H1 (cell line): ENCODE measurements at regions not wholly inside any gene's neighbourhood (a gene's known extent, or its start where the extent isn't known, plus 50 kb on each side); places are given as distances from the start of the nearest gene placed in this dataset.

ENCODE experiments used
- CTCF ChIA-PET: fragments of 300-600 bp; sonication (Branson Sonifier 250); formaldehyde crosslinking; loops from one replicate; lab custom pipeline; 2021; ENCODE audit not compliant: partially characterized antibody; lab: Charles Lee
- POLR2A ChIA-PET: fragments of 300-600 bp; sonication (Branson Sonifier 250); formaldehyde crosslinking; loops from one replicate; lab custom pipeline; 2021; ENCODE audit warnings: inconsistent platforms; ENCODE audit not compliant: partially characterized antibody; lab: Charles Lee
- DNase-seq, 2 experiments: peaks; one replicate each; pipeline versions ENCODE4 v3.0.0 to v3.0.0-alpha.2; 2010 to 2022; ENCODE audit warnings: low spot score in 2 of 2, low read depth in 1 of 2, mixed read lengths in 1 of 2
- FAIRE-seq: peaks from 2 replicates; lab custom pipeline; 2011; peaks lifted over from hg19 to GRCh38; lab: Jason Lieb, UNC
- H2AFZ ChIP-seq: 2 replicates; pipeline ENCODE4 v1.8.1; 2012; ENCODE audit warnings: low read length, inconsistent platforms
- H2AK5ac ChIP-seq: 2 replicates; pipeline ENCODE4 v1.6.1; 2013; ENCODE audit warnings: low read depth, low read length
- H2BK120ac ChIP-seq: replicated peaks from 2 replicates; pipeline ENCODE3; 2013; ENCODE audit warnings: low read depth, low read length, inconsistent platforms
- H2BK12ac ChIP-seq: 2 replicates; pipeline ENCODE4 v1.6.1; 2013; ENCODE audit warnings: low read depth, low read length
- H2BK15ac ChIP-seq: 2 replicates; pipeline ENCODE4 v1.6.1; 2013; ENCODE audit warnings: low read length
- H2BK20ac ChIP-seq: 2 replicates; pipeline ENCODE4 v1.6.1; 2013; ENCODE audit warnings: low read length
- H2BK5ac ChIP-seq: 2 replicates; pipeline ENCODE4 v1.6.1; 2013; ENCODE audit warnings: low read depth, low read length
- H3K14ac ChIP-seq: 2 replicates; pipeline ENCODE4 v1.6.1; 2013; ENCODE audit warnings: inconsistent platforms; ENCODE audit not compliant: insufficient read length
- H3K18ac ChIP-seq: 2 replicates; pipeline ENCODE4 v1.6.1; 2013; ENCODE audit warnings: low read length; ENCODE audit errors: extremely low read depth
- H3K23ac ChIP-seq: 2 replicates; pipeline ENCODE4 v1.6.1; 2013; ENCODE audit warnings: inconsistent platforms; ENCODE audit not compliant: insufficient read length
- H3K23me2 ChIP-seq: 2 replicates; pipeline ENCODE4 v1.6.1; 2013; ENCODE audit warnings: low read depth, low read length
- H3K27ac ChIP-seq: 2 replicates; pipeline ENCODE4 v1.6.1; 2011; ENCODE audit warnings: low read depth, low read length, inconsistent platforms
- H3K27me3 ChIP-seq, 4 experiments: replicated peaks in 1 of 4; 1 replicate in 1 of 4; 2 replicates in 3 of 4; pipeline versions ENCODE4 v1.6.1 to v1.8.1; 2011 to 2013; ENCODE audit warnings: low read length in 3 of 4, mild to moderate bottlenecking in 3 of 4, inconsistent platforms in 2 of 4, mixed read lengths in 2 of 4, moderate library complexity in 1 of 4; ENCODE audit not compliant: control insufficient read depth in 3 of 4, insufficient read depth in 3 of 4; ENCODE audit errors: extremely low read depth in 1 of 4
- H3K36me3 ChIP-seq, 4 experiments: 2 replicates each; pipeline versions ENCODE4 v1.6.1 to v1.8.1; 2011 to 2013; ENCODE audit warnings: mild to moderate bottlenecking in 4 of 4, low read length in 3 of 4, moderate library complexity in 2 of 4, control low read depth in 1 of 4, inconsistent platforms in 1 of 4; ENCODE audit not compliant: insufficient read depth in 4 of 4, control insufficient read depth in 2 of 4
- H3K4ac ChIP-seq: replicated peaks from 2 replicates; pipeline ENCODE3; 2013; ENCODE audit warnings: low read length, low read depth, mixed read lengths, inconsistent platforms; ENCODE audit not compliant: insufficient read length
- H3K4me1 ChIP-seq, 4 experiments: replicated peaks in 1 of 4; 1 replicate in 1 of 4; 2 replicates in 3 of 4; pipeline versions ENCODE4 v1.6.1 to v1.8.1; 2011 to 2013; ENCODE audit warnings: low read length in 3 of 4, inconsistent platforms in 2 of 4, mixed read lengths in 1 of 4; ENCODE audit not compliant: insufficient read depth in 4 of 4, control insufficient read depth in 3 of 4
- H3K4me2 ChIP-seq, 2 experiments: 2 replicates each; pipeline versions ENCODE4 v1.6.1 to v1.8.1; 2011 to 2013; ENCODE audit warnings: low read depth in 2 of 2, low read length in 2 of 2, control low read depth in 1 of 2, inconsistent platforms in 1 of 2, mild to moderate bottlenecking in 1 of 2; ENCODE audit not compliant: insufficient read depth in 1 of 2
- H3K4me3 ChIP-seq, 4 experiments: fragments of 200-600, 300-600 bp in 1 of 4; sonication (generic), shearing (Covaris generic), sonication (Bioruptor Twin) in 1 of 4; 2 replicates each; pipeline versions ENCODE4 v1.5.1 to v1.8.1; 2011 to 2016; ENCODE audit warnings: low read length in 4 of 4, low read depth in 3 of 4, control low read depth in 2 of 4, inconsistent platforms in 2 of 4, mild to moderate bottlenecking in 2 of 4, mixed read lengths in 1 of 4, moderate library complexity in 1 of 4; ENCODE audit not compliant: insufficient read depth in 2 of 4; ENCODE audit errors: extremely low read depth in 1 of 4
- H3K56ac ChIP-seq: replicated peaks from 2 replicates; pipeline ENCODE3; 2013; ENCODE audit warnings: low read depth, mild to moderate bottlenecking, mixed read lengths, low read length, inconsistent platforms; ENCODE audit not compliant: insufficient read length
- H3K79me1 ChIP-seq: 2 replicates; pipeline ENCODE4 v1.6.1; 2013; ENCODE audit warnings: low read depth, low read length, control low read depth
- H3K79me2 ChIP-seq, 2 experiments: 2 replicates each; pipeline versions ENCODE4 v1.6.1 to v1.8.1; 2012 to 2013; ENCODE audit warnings: low read length in 2 of 2, mild to moderate bottlenecking in 2 of 2, inconsistent platforms in 1 of 2; ENCODE audit not compliant: insufficient read depth in 2 of 2, control insufficient read depth in 1 of 2
- H3K9ac ChIP-seq, 4 experiments: replicated peaks in 1 of 4; 1 replicate in 1 of 4; 2 replicates in 3 of 4; pipeline versions ENCODE4 v1.6.1 to v1.8.1; 2011 to 2013; ENCODE audit warnings: low read depth in 3 of 4, low read length in 3 of 4, control low read depth in 2 of 4, mild to moderate bottlenecking in 2 of 4, moderate library complexity in 2 of 4, inconsistent platforms in 1 of 4; ENCODE audit errors: extremely low read depth in 1 of 4
- H3K9me3 ChIP-seq, 2 experiments: 2 replicates each; pipeline versions ENCODE4 v1.6.1 to v1.8.1; 2012 to 2013; ENCODE audit warnings: mild to moderate bottlenecking in 2 of 2, moderate library complexity in 2 of 2, control low read depth in 1 of 2, inconsistent platforms in 1 of 2, low read depth in 1 of 2, low read length in 1 of 2, mixed read lengths in 1 of 2; ENCODE audit not compliant: insufficient read depth in 2 of 2
- H4K20me1 ChIP-seq, 2 experiments: replicated peaks in 1 of 2; 2 replicates each; pipeline versions ENCODE3 to v1.8.1; 2011 to 2013; ENCODE audit warnings: inconsistent platforms in 2 of 2, low read length in 2 of 2, mild to moderate bottlenecking in 1 of 2; ENCODE audit not compliant: insufficient read depth in 2 of 2, control insufficient read depth in 1 of 2
- H4K5ac ChIP-seq: 2 replicates; pipeline ENCODE4 v1.6.1; 2013; ENCODE audit warnings: low read length, low read depth, mixed read lengths, inconsistent platforms; ENCODE audit not compliant: insufficient read length
- H4K8ac ChIP-seq: 2 replicates; pipeline ENCODE4 v1.8.0; 2013; ENCODE audit warnings: mild to moderate bottlenecking, moderate library complexity, low read length, inconsistent platforms; ENCODE audit not compliant: insufficient read depth; ENCODE audit errors: extremely low read depth
- H4K91ac ChIP-seq: replicated peaks from 2 replicates; pipeline ENCODE3; 2013; ENCODE audit warnings: low read length, mixed read lengths, inconsistent platforms; ENCODE audit not compliant: insufficient read length
- ATF2 ChIP-seq: IDR thresholded peaks from 2 replicates; pipeline ENCODE4 v1.6.1; 2012; ENCODE audit warnings: low read length, inconsistent platforms
- CHD2 ChIP-seq: IDR thresholded peaks from 2 replicates; pipeline ENCODE4 v1.6.1; 2012; ENCODE audit warnings: low read length, improper control_type of control experiment
- EZH2 ChIP-seq: fragments of 200-600 bp; sonication (generic); IDR thresholded peaks from 2 replicates; pipeline ENCODE4 v1.7.1; 2012; ENCODE audit warnings: low read depth, mild to moderate bottlenecking, moderate library complexity, low read length, inconsistent platforms; ENCODE audit not compliant: severe bottlenecking
- HDAC2 ChIP-seq, 2 experiments: fragments of 300-600 bp in 1 of 2; sonication (generic) in 1 of 2; IDR thresholded peaks; 2 replicates each; pipeline ENCODE4 v1.6.1; 2011 to 2012; ENCODE audit warnings: low read depth in 2 of 2, low read length in 2 of 2, mild to moderate bottlenecking in 2 of 2, moderate library complexity in 2 of 2, borderline replicate concordance in 1 of 2, inconsistent platforms in 1 of 2
- JUND ChIP-seq: IDR thresholded peaks from 2 replicates; pipeline ENCODE4 v1.6.1; 2011; ENCODE audit warnings: mild to moderate bottlenecking, improper control_type of control experiment, low read length
- MAX ChIP-seq: IDR thresholded peaks from 2 replicates; pipeline ENCODE4 v1.6.1; 2012; ENCODE audit warnings: inconsistent platforms
- POU5F1 ChIP-seq: IDR thresholded peaks from 2 replicates; pipeline ENCODE4 v1.6.1; 2011; ENCODE audit warnings: low read depth, mild to moderate bottlenecking, low read length, moderate library complexity
- SIN3A ChIP-seq, 2 experiments: IDR thresholded peaks in 1 of 2; conservative IDR thresholded peaks in 1 of 2; 2 replicates each; pipeline ENCODE4 v1.6.1; 2011 to 2012; ENCODE audit warnings: low read length in 2 of 2, improper control_type of control experiment in 1 of 2, low read depth in 1 of 2, mild to moderate bottlenecking in 1 of 2
- TAF7 ChIP-seq: optimal IDR thresholded peaks from 2 replicates; pipeline ENCODE3; 2011; ENCODE audit warnings: low read depth, mild to moderate bottlenecking, inconsistent platforms, low read length, moderate library complexity, borderline replicate concordance
- TCF12 ChIP-seq: IDR thresholded peaks from 2 replicates; pipeline ENCODE4 v1.6.1; 2011; ENCODE audit warnings: low read depth, mild to moderate bottlenecking, low read length
- WGBS, 2 experiments: shearing (Covaris generic) in 1 of 2; methylation state at CpG; one replicate each; pipeline versions ENCODE4 v1.1.6 to v1.1.7; 2013 to 2015; ENCODE audit warnings: low lambda C conversion rate in 2 of 2, mixed read lengths in 2 of 2, inconsistent platforms in 1 of 2, low coverage in 1 of 2, missing lambda C conversion rate in 1 of 2; ENCODE audit not compliant: insufficient replicate concordance in 2 of 2, insufficient coverage in 1 of 2, insufficient read length in 1 of 2; ENCODE audit errors: extremely low coverage in 1 of 2, missing lambda C conversion rate in 1 of 2; 5-methylcytosine and 5-hydroxymethylcytosine counted together
- TF ChIP-seq, protein P1 (sequence below): IDR thresholded peaks from 2 replicates; pipeline ENCODE4 v1.6.1; 2011; ENCODE audit warnings: low read depth, mild to moderate bottlenecking, low read length; ENCODE audit not compliant: insufficient read depth

DNA sequence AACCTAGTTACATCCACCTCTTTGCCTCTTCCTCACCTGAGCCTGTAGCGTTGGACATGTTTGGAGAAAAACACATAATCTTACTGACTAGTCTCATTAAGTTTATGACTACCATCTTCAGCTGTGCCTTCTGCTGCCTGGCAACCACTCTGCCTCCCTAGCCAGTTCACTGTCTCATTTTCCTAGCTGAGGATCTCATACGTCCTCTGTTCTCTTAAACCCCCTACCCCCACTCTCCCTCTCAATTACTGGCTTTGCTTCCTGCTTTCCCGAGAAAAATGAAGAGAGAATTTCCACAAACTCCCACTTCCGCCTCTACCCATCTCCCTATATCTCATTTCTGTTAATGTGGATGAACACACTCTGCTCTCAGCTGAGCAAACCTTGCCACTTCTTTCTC is 239.3 kb upstream of the POU2AF2 start:
- 0 out of 2 replicates have a peak overlapping the region, but pooled peaks have one; percentile 53 for H2BK20ac ChIP-seq
- no peak overlapping the region for H3K9ac ChIP-seq
- H3K23ac ChIP-seq = no peak overlapping the region
- no peak overlapping the region for H2AK5ac ChIP-seq
- no peaks in the 10 kb centered on the region for H3K79me1 ChIP-seq
- H2BK15ac ChIP-seq = no peak overlapping the region; the same call in 1 of the 2 replicates
- no peak for FAIRE-seq
- H4K20me1 ChIP-seq = no peaks in the 10 kb centered on the region
- CTCF ChIA-PET = no interaction called here
- no peak overlapping the region for H2AFZ ChIP-seq
- H3K27ac ChIP-seq = no peak overlapping the region
- H4K8ac ChIP-seq = no peak overlapping the region
- H3K79me2 ChIP-seq = no peaks in the 10 kb centered on the region
- no peaks in the 10 kb centered on the region for H3K27me3 ChIP-seq
- no peak overlapping the region for H2BK120ac ChIP-seq
- peak overlapping the region; percentile 22; the same call in 1 of the 2 replicates for H2BK5ac ChIP-seq
- DNase-seq = no peak
- no peak overlapping the region for H3K4me2 ChIP-seq
- no peak overlapping the region for H4K5ac ChIP-seq
- no peaks in the 10 kb centered on the region for H3K9me3 ChIP-seq
- no peak overlapping the region for H3K14ac ChIP-seq
- no peak overlapping the region for H4K91ac ChIP-seq
- POLR2A ChIA-PET = no interaction called here
- no peak overlapping the region for H3K4ac ChIP-seq
- H3K23me2 ChIP-seq = no peaks in the 10 kb centered on the region; the same call in 1 of the 2 replicates
- no peak overlapping the region for H3K56ac ChIP-seq
- 83% methylated on average over 4 of the region's 4 CpGs; no CpG with 5 or more reads in 1 of the 2 experiments for WGBS, 2 experiments
- no peaks in the 10 kb centered on the region for H3K36me3 ChIP-seq
- no peak overlapping the region for H3K18ac ChIP-seq
- no peak overlapping the region for H3K4me3 ChIP-seq
- H2BK12ac ChIP-seq = peak overlapping the region; percentile 88; the same call in 1 of the 2 replicates
- H3K4me1 ChIP-seq = peaks cover 0 to 11% (median 6%) of the 10 kb centered on the region in 4 experiments; a peak in 3 of 7 replicates
- no peak for TF ChIP-seq ATF2
- no peak for TF ChIP-seq EZH2
- no peak for TF ChIP-seq TAF7
- no peak for TF ChIP-seq CHD2
- TF ChIP-seq SIN3A (conservative IDR thresholded peaks at IDR 0.05 in 1 of 2, IDR thresholded peaks at IDR 0.05 in 1 of 2; ENCODE audit: low read depth in 1 of 2, low read length in 2 of 2) = no peak
- no peak for TF ChIP-seq TCF12
- no peak for TF ChIP-seq JUND
- no peak for TF ChIP-seq HDAC2 (IDR thresholded peaks at IDR 0.05; ENCODE audit: borderline replicate concordance in 1 of 2, low read depth in 2 of 2, low read length in 2 of 2)
- TF ChIP-seq POU5F1 = no peak
- TF ChIP-seq, protein P1, sequence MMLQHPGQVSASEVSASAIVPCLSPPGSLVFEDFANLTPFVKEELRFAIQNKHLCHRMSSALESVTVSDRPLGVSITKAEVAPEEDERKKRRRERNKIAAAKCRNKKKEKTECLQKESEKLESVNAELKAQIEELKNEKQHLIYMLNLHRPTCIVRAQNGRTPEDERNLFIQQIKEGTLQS = no peak
- no peak for TF ChIP-seq MAX
